ENCODE measurements at regions not wholly inside any gene's neighbourhood (a gene's known extent, or its start where the extent isn't known, plus 50 kb on each side); places are given as distances from the start of the nearest gene placed in this dataset.

- no peak overlapping the region for H3K4me3 ChIP-seq (ENCODE audit: extremely low read depth, insufficient read depth, low read length, poor library complexity, severe bottlenecking)
- no peaks in the 10 kb centered on the region for H3K36me3 ChIP-seq (ENCODE audit: control insufficient read depth, insufficient read depth, low read length)
- peaks cover 9% of the 10 kb centered on the region for H3K4me1 ChIP-seq (ENCODE audit: control insufficient read depth, insufficient read depth, low read length, poor library complexity, severe bottlenecking)
- no peaks in the 10 kb centered on the region for H3K9me3 ChIP-seq (ENCODE audit: control insufficient read depth, low read length)
- no peak overlapping the region for H3K27ac ChIP-seq (ENCODE audit: low read depth, low read length, severe bottlenecking)
- 0% methylated on average over 1 of the region's 2 CpGs; no CpG with 5 or more reads in 1 of the 2 experiments for WGBS, 2 experiments (ENCODE audit: insufficient coverage in 2 of 2)
Measured at GRCh38 chr6:6884193-6884627, 223.6 kb upstream of the RREB1 start.

- Histone ChIP-seq H3K9me3 (ENCODE audit: control insufficient read depth, low read length) (no peaks in the 10 kb centered on the region), H3K27ac (ENCODE audit: low read depth, low read length, severe bottlenecking) (no peak overlapping the region), H3K4me1 (ENCODE audit: control insufficient read depth, insufficient read depth, low read length, poor library complexity, severe bottlenecking) (peaks cover 9% of the 10 kb centered on the region), H3K36me3 (ENCODE audit: control insufficient read depth, insufficient read depth, low read length) (no peaks in the 10 kb centered on the region), H3K4me3 (ENCODE audit: extremely low read depth, insufficient read depth, low read length, poor library complexity, severe bottlenecking) (no peak overlapping the region)
- 91 to 95% methylated on average over 5 of the region's 9 CpGs for WGBS, 2 experiments (ENCODE audit: insufficient coverage in 2 of 2)
Measured at GRCh38 chr6:6884916-6885315, 222.8 kb upstream of the RREB1 start.

GRCh38 chr6:6885521-6886170 is 222.1 kb upstream of the RREB1 start:
- WGBS, 2 experiments (ENCODE audit: insufficient coverage in 2 of 2) = 79 to 94% methylated on average over 9 to 11 of the region's 16 CpGs
- Histone ChIP-seq H3K9me3 (ENCODE audit: control insufficient read depth, low read length) (no peaks in the 10 kb centered on the region), H3K4me1 (ENCODE audit: control insufficient read depth, insufficient read depth, low read length, poor library complexity, severe bottlenecking) (peaks cover 9% of the 10 kb centered on the region), H3K4me3 (ENCODE audit: extremely low read depth, insufficient read depth, low read length, poor library complexity, severe bottlenecking) (no peak overlapping the region), H3K36me3 (ENCODE audit: control insufficient read depth, insufficient read depth, low read length) (no peaks in the 10 kb centered on the region), H3K27ac (ENCODE audit: low read depth, low read length, severe bottlenecking) (no peak overlapping the region)

- Histone ChIP-seq H3K36me3 (ENCODE audit: control insufficient read depth, insufficient read depth, low read length) (no peaks in the 10 kb centered on the region), H3K4me3 (ENCODE audit: extremely low read depth, insufficient read depth, low read length, poor library complexity, severe bottlenecking) (no peak overlapping the region), H3K9me3 (ENCODE audit: control insufficient read depth, low read length) (no peaks in the 10 kb centered on the region), H3K4me1 (ENCODE audit: control insufficient read depth, insufficient read depth, low read length, poor library complexity, severe bottlenecking) (peaks cover 9% of the 10 kb centered on the region), H3K27ac (ENCODE audit: low read depth, low read length, severe bottlenecking) (no peak overlapping the region)
- 91 to 92% methylated on average over 7 to 10 of the region's 13 CpGs for WGBS, 2 experiments (ENCODE audit: insufficient coverage in 2 of 2)
Measured at GRCh38 chr6:6886171-6886885, 221.4 kb upstream of the RREB1 start.

- Histone ChIP-seq H3K4me3 (ENCODE audit: extremely low read depth, insufficient read depth, low read length, poor library complexity, severe bottlenecking) (no peak overlapping the region), H3K4me1 (ENCODE audit: control insufficient read depth, insufficient read depth, low read length, poor library complexity, severe bottlenecking) (peaks cover 9% of the 10 kb centered on the region), H3K9me3 (ENCODE audit: control insufficient read depth, low read length) (no peaks in the 10 kb centered on the region), H3K27ac (ENCODE audit: low read depth, low read length, severe bottlenecking) (no peak overlapping the region), H3K36me3 (ENCODE audit: control insufficient read depth, insufficient read depth, low read length) (no peaks in the 10 kb centered on the region)
- WGBS, 2 experiments (ENCODE audit: insufficient coverage in 2 of 2) = 95 to 96% methylated on average over 8 to 9 of the region's 9 CpGs
Measured at GRCh38 chr6:6886886-6887285, 220.9 kb upstream of the RREB1 start.

- 94 to 100% methylated on average over 2 to 3 of the region's 4 CpGs for WGBS, 2 experiments (ENCODE audit: insufficient coverage in 2 of 2)
- Histone ChIP-seq H3K9me3 (ENCODE audit: control insufficient read depth, low read length) (no peaks in the 10 kb centered on the region), H3K36me3 (ENCODE audit: control insufficient read depth, insufficient read depth, low read length) (no peaks in the 10 kb centered on the region), H3K27ac (ENCODE audit: low read depth, low read length, severe bottlenecking) (no peak overlapping the region), H3K4me1 (ENCODE audit: control insufficient read depth, insufficient read depth, low read length, poor library complexity, severe bottlenecking) (peaks cover 9% of the 10 kb centered on the region), H3K4me3 (ENCODE audit: extremely low read depth, insufficient read depth, low read length, poor library complexity, severe bottlenecking) (no peak overlapping the region)
Measured at GRCh38 chr6:6889601-6890000, 218.2 kb upstream of the RREB1 start.

GRCh38 chr6:6890400-6890858 is 217.3 kb upstream of the RREB1 start:
- Histone ChIP-seq H3K36me3 (ENCODE audit: control insufficient read depth, insufficient read depth, low read length) (no peaks in the 10 kb centered on the region), H3K27ac (ENCODE audit: low read depth, low read length, severe bottlenecking) (peak overlapping the region; percentile 16), H3K4me3 (ENCODE audit: extremely low read depth, insufficient read depth, low read length, poor library complexity, severe bottlenecking) (no peak overlapping the region), H3K9me3 (ENCODE audit: control insufficient read depth, low read length) (no peaks in the 10 kb centered on the region), H3K4me1 (ENCODE audit: control insufficient read depth, insufficient read depth, low read length, poor library complexity, severe bottlenecking) (peaks cover 9% of the 10 kb centered on the region)
- WGBS, 2 experiments (ENCODE audit: insufficient coverage in 2 of 2) = 18 to 34% methylated on average over 5 to 6 of the region's 6 CpGs

- WGBS, 2 experiments (ENCODE audit: insufficient coverage in 2 of 2) = 93 to 95% methylated on average over 7 to 8 of the region's 8 CpGs
- Histone ChIP-seq H3K9me3 (ENCODE audit: control insufficient read depth, low read length) (no peaks in the 10 kb centered on the region), H3K27ac (ENCODE audit: low read depth, low read length, severe bottlenecking) (no peak overlapping the region)
Measured at GRCh38 chr6:6891125-6891721, 216.5 kb upstream of the RREB1 start.

GRCh38 chr6:6891949-6892461 is 215.8 kb upstream of the RREB1 start:
- H3K9me3 ChIP-seq (ENCODE audit: control insufficient read depth, low read length) = no peaks in the 10 kb centered on the region
- no peaks in the 10 kb centered on the region for H3K36me3 ChIP-seq (ENCODE audit: control insufficient read depth, insufficient read depth, low read length)
- no peak overlapping the region for H3K4me3 ChIP-seq (ENCODE audit: extremely low read depth, insufficient read depth, low read length, poor library complexity, severe bottlenecking)
- no peaks in the 10 kb centered on the region for H3K4me1 ChIP-seq (ENCODE audit: control insufficient read depth, insufficient read depth, low read length, poor library complexity, severe bottlenecking)
- H3K27ac ChIP-seq (ENCODE audit: low read depth, low read length, severe bottlenecking) = no peak overlapping the region
- 100% methylated on average over 1 to 2 of the region's 6 CpGs for WGBS, 2 experiments (ENCODE audit: insufficient coverage in 2 of 2)

More at GRCh38 chr6:6891125-6891721, 216.5 kb upstream of the RREB1 start:
- Histone ChIP-seq H3K4me1 (ENCODE audit: control insufficient read depth, insufficient read depth, low read length, poor library complexity, severe bottlenecking) (peaks cover 3% of the 10 kb centered on the region), H3K4me3 (ENCODE audit: extremely low read depth, insufficient read depth, low read length, poor library complexity, severe bottlenecking) (no peak overlapping the region), H3K36me3 (ENCODE audit: control insufficient read depth, insufficient read depth, low read length) (no peaks in the 10 kb centered on the region)

GRCh38 chr6:6892744-6893583 is 214.8 kb upstream of the RREB1 start:
- WGBS, 2 experiments (ENCODE audit: insufficient coverage in 2 of 2) = 87 to 88% methylated on average over 15 to 16 of the region's 17 CpGs
- Histone ChIP-seq H3K4me1 (ENCODE audit: control insufficient read depth, insufficient read depth, low read length, poor library complexity, severe bottlenecking) (no peaks in the 10 kb centered on the region), H3K9me3 (ENCODE audit: control insufficient read depth, low read length) (no peaks in the 10 kb centered on the region), H3K36me3 (ENCODE audit: control insufficient read depth, insufficient read depth, low read length) (no peaks in the 10 kb centered on the region), H3K4me3 (ENCODE audit: extremely low read depth, insufficient read depth, low read length, poor library complexity, severe bottlenecking) (no peak overlapping the region), H3K27ac (ENCODE audit: low read depth, low read length, severe bottlenecking) (no peak overlapping the region)

All from mesodermal cell (in vitro differentiated cells).